B cell (primary cell): ENCODE measurements at regions not wholly inside any gene's neighbourhood (a gene's known extent, or its start where the extent isn't known, plus 50 kb on each side); places are given as distances from the start of the nearest gene placed in this dataset.

Source experiments
- ATAC-seq: fragments of 200-7000 bp; cut with Tn5 transposase; one replicate; pipeline ENCODE4 v1.10.0; 2021; ENCODE audit warnings: low read depth, mild to moderate bottlenecking, moderate number of reproducible peaks, moderate library complexity
- CTCF ChIA-PET: fragments of 350-600 bp; sonication (Branson Sonifier 250); formaldehyde crosslinking; loops from one replicate; lab custom pipeline; 2021; ENCODE audit warnings: antibody characterized with exemption, inconsistent platforms; lab: Charles Lee
- POLR2A ChIA-PET: fragments of 350-600 bp; sonication (Branson Sonifier 250); formaldehyde crosslinking; loops from one replicate; lab custom pipeline; 2021; ENCODE audit warnings: antibody characterized with exemption; lab: Charles Lee
- DNase-seq: peaks from one replicate; pipeline ENCODE4 v3.0.0; 2013
- H2AFZ ChIP-seq: 2 replicates; pipeline ENCODE4 v1.6.1; 2012; ENCODE audit warnings: mild to moderate bottlenecking, low read depth, low read length; ENCODE audit not compliant: insufficient read depth, poor library complexity, severe bottlenecking
- H3K27ac ChIP-seq, 2 donors: 1 replicate in 1 of 2; 2 replicates in 1 of 2; pipeline ENCODE4 v1.5.1; 2012 to 2013; ENCODE audit warnings: low read length in 2 of 2, mild to moderate bottlenecking in 2 of 2, moderate library complexity in 1 of 2
- H3K27me3 ChIP-seq, 4 experiments: fragments of 200-600 bp in 1 of 4; sonication (generic) in 1 of 4; replicated peaks in 1 of 4; 1 replicate in 2 of 4; 2 replicates in 2 of 4; pipeline versions ENCODE4 v1.6.1 to v1.7.0; 2013 to 2016; ENCODE audit warnings: low read length in 3 of 4, mild to moderate bottlenecking in 2 of 4, mixed read lengths in 1 of 4, moderate library complexity in 1 of 4; ENCODE audit not compliant: insufficient read depth in 4 of 4, control insufficient read depth in 3 of 4; ENCODE audit errors: control extremely low read depth in 1 of 4
- H3K36me3 ChIP-seq, 2 experiments: replicated peaks in 1 of 2; 1 replicate in 1 of 2; 2 replicates in 1 of 2; pipeline versions ENCODE4 v1.6.1 to v1.7.1; 2013; ENCODE audit warnings: low read length in 1 of 2; ENCODE audit not compliant: insufficient read depth in 2 of 2, control insufficient read depth in 1 of 2; ENCODE audit errors: control extremely low read depth in 1 of 2, extremely low read depth in 1 of 2
- H3K4me1 ChIP-seq, 2 donors: fragments of 200-600 bp in 1 of 2; sonication (generic) in 1 of 2; 1 replicate in 1 of 2; 2 replicates in 1 of 2; pipeline versions ENCODE4 v1.5.1 to v1.6.1; 2013 to 2017; ENCODE audit warnings: low read length in 2 of 2; ENCODE audit not compliant: control insufficient read depth in 2 of 2, insufficient read depth in 2 of 2
- H3K4me2 ChIP-seq: replicated peaks from 2 replicates; pipeline ENCODE3; 2012; ENCODE audit warnings: mild to moderate bottlenecking, low read depth, low read length; ENCODE audit not compliant: poor library complexity, severe bottlenecking
- H3K4me3 ChIP-seq, 5 experiments: fragments of 200-600 bp in 1 of 5; sonication (generic) in 1 of 5; 1 replicate in 3 of 5; 2 replicates in 2 of 5; pipeline versions ENCODE4 v1.5.1 to v1.7.0; 2011 to 2016; ENCODE audit warnings: low read length in 4 of 5, mild to moderate bottlenecking in 4 of 5, low read depth in 2 of 5, control low read depth in 1 of 5, moderate library complexity in 1 of 5; ENCODE audit not compliant: insufficient read depth in 1 of 5; ENCODE audit errors: control extremely low read depth in 1 of 5, extremely low read depth in 1 of 5
- H3K79me2 ChIP-seq: fragments of 200-600 bp; sonication (generic); one replicate; pipeline ENCODE4 v1.6.0; 2016; ENCODE audit warnings: low read length; ENCODE audit not compliant: control insufficient read depth, insufficient read depth
- H3K9ac ChIP-seq: fragments of 200-600 bp; sonication (generic); 2 replicates; pipeline ENCODE4 v1.6.1; 2017; ENCODE audit warnings: mild to moderate bottlenecking, low read length, moderate library complexity
- H3K9me3 ChIP-seq, 3 donors: one replicate each; pipeline versions ENCODE4 v1.6.1 to v1.7.1; 2013; ENCODE audit warnings: low read length in 2 of 3; ENCODE audit not compliant: control insufficient read depth in 2 of 3, insufficient read depth in 1 of 3; ENCODE audit errors: control extremely low read depth in 1 of 3
- H4K20me1 ChIP-seq: 2 replicates; pipeline ENCODE4 v1.6.0; 2012; ENCODE audit warnings: mild to moderate bottlenecking, low read length; ENCODE audit not compliant: insufficient read depth, control insufficient read depth, poor library complexity, severe bottlenecking
- H3K27ac Mint-ChIP-seq: one replicate; pipeline ENCODE4 v1.8.0; 2021; ENCODE audit warnings: mixed read lengths
- H3K27me3 Mint-ChIP-seq: one replicate; pipeline ENCODE4 v1.8.0; 2021; ENCODE audit warnings: mixed read lengths
- H3K4me1 Mint-ChIP-seq: one replicate; pipeline ENCODE4 v1.8.0; 2021; ENCODE audit warnings: mixed read lengths
- H3K4me3 Mint-ChIP-seq: one replicate; pipeline ENCODE4 v1.8.0; 2021; ENCODE audit warnings: mixed read lengths
- H3K9me3 Mint-ChIP-seq: one replicate; pipeline ENCODE4 v1.8.0; 2022; ENCODE audit warnings: mixed read lengths; ENCODE audit not compliant: insufficient read depth
- EZH2 ChIP-seq: IDR thresholded peaks from 2 replicates; pipeline ENCODE4 v1.6.1; 2012; ENCODE audit warnings: borderline replicate concordance, low read depth, mild to moderate bottlenecking, moderate library complexity, low read length; ENCODE audit not compliant: insufficient read depth, poor library complexity, severe bottlenecking
- WGBS: methylation state at CpG from one replicate; pipeline ENCODE4 v1.1.5; 2013; ENCODE audit warnings: missing lambda C conversion rate; ENCODE audit not compliant: insufficient coverage; 5-methylcytosine and 5-hydroxymethylcytosine counted together
- intact Hi-C: fragments of 100-400 bp; cut with micrococcal nuclease; formaldehyde crosslinking; loops from one replicate; pipeline ENCODE4 v1.10.0; 2022
- TF ChIP-seq, protein P1 (sequence below): fragments of 200-600 bp; IDR thresholded peaks from one replicate; pipeline ENCODE4 v1.8.0; 2022; ENCODE audit warnings: antibody characterized with exemption, mild to moderate bottlenecking

DNA sequence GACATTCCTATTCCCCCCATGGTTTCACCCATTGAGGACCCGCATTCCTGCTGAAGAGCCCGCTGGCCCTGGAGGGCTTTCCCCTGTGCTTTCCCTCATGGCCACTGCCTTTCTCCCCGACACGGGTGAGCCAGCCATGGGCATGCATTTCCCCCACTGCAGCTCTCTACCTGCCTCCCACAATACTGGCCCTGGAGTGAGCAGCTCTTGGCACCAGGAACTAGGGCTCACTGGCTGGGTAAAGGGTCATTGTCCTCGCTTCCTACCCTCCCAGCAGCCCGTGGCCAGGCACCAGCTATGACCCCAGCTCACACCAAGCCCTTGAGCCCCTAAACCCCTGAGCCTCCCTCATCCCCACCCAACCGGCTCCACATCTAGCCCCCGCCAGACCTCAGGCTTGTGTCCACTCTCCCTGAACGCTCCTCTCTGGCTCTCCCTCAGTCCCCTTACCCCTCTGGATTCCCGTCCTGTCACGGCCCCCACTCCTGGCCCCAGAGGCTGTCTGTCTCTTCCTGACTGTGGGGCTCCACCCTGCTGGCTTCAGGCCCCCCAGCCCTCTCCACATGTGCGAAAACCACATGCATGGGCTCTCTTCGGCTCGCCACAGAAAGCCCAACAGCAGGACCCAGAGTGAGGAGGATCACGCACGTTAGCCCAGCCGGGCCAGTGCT lies 199.8 kb downstream of the ZFP36L2 start:
- H3K4me3 ChIP-seq, result no peak overlapping the region
- no peak overlapping the region for H3K27ac Mint-ChIP-seq
- CTCF ChIA-PET, result interaction anchor here (0.7 to 4.4 kb wide), 4 partner anchors 25 to 202 kb away, joined by 3 to 54 read pairs (median 4); partner anchors contain the start of gene ZFP36L2
- no peaks in the 10 kb centered on the region for H3K9me3 Mint-ChIP-seq
- WGBS, result 80% methylated on average over 17 of the region's 17 CpGs
- no peak overlapping the region for H3K4me2 ChIP-seq
- no peaks in the 10 kb centered on the region for H3K79me2 ChIP-seq
- H3K27me3 ChIP-seq, result no peaks in the 10 kb centered on the region
- no peaks in the 10 kb centered on the region for H3K27me3 Mint-ChIP-seq
- H3K27ac ChIP-seq, result no peak overlapping the region
- no peaks in the 10 kb centered on the region for H4K20me1 ChIP-seq
- intact Hi-C loops, result loop anchor here (10.0 kb wide), 1 partner anchor 78 kb away; no protein-coding TSS in a partner anchor
- DNase-seq (no peak), ATAC-seq (no peak)
- no peak overlapping the region for H3K4me3 Mint-ChIP-seq
- H3K36me3 ChIP-seq, result no peaks in the 10 kb centered on the region
- peaks cover 10% of the 10 kb centered on the region for H3K4me1 Mint-ChIP-seq
- no peak overlapping the region for H2AFZ ChIP-seq
- no peak overlapping the region for H3K9ac ChIP-seq
- peaks cover 7 to 8% of the 10 kb centered on the region in 2 donors for H3K4me1 ChIP-seq
- no peak for TF ChIP-seq EZH2
- TF ChIP-seq, protein P1, sequence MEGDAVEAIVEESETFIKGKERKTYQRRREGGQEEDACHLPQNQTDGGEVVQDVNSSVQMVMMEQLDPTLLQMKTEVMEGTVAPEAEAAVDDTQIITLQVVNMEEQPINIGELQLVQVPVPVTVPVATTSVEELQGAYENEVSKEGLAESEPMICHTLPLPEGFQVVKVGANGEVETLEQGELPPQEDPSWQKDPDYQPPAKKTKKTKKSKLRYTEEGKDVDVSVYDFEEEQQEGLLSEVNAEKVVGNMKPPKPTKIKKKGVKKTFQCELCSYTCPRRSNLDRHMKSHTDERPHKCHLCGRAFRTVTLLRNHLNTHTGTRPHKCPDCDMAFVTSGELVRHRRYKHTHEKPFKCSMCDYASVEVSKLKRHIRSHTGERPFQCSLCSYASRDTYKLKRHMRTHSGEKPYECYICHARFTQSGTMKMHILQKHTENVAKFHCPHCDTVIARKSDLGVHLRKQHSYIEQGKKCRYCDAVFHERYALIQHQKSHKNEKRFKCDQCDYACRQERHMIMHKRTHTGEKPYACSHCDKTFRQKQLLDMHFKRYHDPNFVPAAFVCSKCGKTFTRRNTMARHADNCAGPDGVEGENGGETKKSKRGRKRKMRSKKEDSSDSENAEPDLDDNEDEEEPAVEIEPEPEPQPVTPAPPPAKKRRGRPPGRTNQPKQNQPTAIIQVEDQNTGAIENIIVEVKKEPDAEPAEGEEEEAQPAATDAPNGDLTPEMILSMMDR, result no peak
- POLR2A ChIA-PET, result interaction anchor here (1.2 kb wide), 1 partner anchor 192 kb away, joined by 4 read pairs; no protein-coding TSS in a partner anchor
- peaks cover 0 to 10% (median 4%) of the 10 kb centered on the region in 3 donors for H3K9me3 ChIP-seq

GRCh38 chr2:43025709-43026295 lies 200.6 kb downstream of the ZFP36L2 start:
- Mint-ChIP-seq H3K27ac (no peak overlapping the region), H3K4me3 (no peak overlapping the region), H3K27me3 (no peaks in the 10 kb centered on the region), H3K9me3 (no peaks in the 10 kb centered on the region), H3K4me1 (peaks cover 10% of the 10 kb centered on the region)
- H3K4me1 ChIP-seq, result peaks cover 7 to 8% of the 10 kb centered on the region in 2 donors
- no peak overlapping the region for H3K4me2 ChIP-seq
- TF ChIP-seq, protein P1, result no peak
- TF ChIP-seq EZH2, result no peak
- intact Hi-C loops, result loop anchor here (10.0 kb wide), 1 partner anchor 79 kb away; no protein-coding TSS in a partner anchor
- ChIA-PET CTCF (interaction anchor here (0.6 to 4.4 kb wide), 9 partner anchors 25 to 459 kb away, joined by 3 to 54 read pairs (median 4); partner anchors contain the start of gene ZFP36L2), POLR2A (interaction anchor here (1.2 kb wide), 1 partner anchor 193 kb away, joined by 4 read pairs; no protein-coding TSS in a partner anchor)
- H3K27ac ChIP-seq, result no peak overlapping the region
- H3K27me3 ChIP-seq, result no peaks in the 10 kb centered on the region
- no peak overlapping the region for H3K9ac ChIP-seq
- no peaks in the 10 kb centered on the region for H3K79me2 ChIP-seq
- no peak overlapping the region for H3K4me3 ChIP-seq
- peaks cover 0 to 18% (median 4%) of the 10 kb centered on the region in 3 donors for H3K9me3 ChIP-seq
- WGBS, result 100% methylated on average over 1 of the region's 5 CpGs
- DNase-seq (no peak), ATAC-seq (no peak)
- H2AFZ ChIP-seq, result no peak overlapping the region
- H4K20me1 ChIP-seq, result no peaks in the 10 kb centered on the region
- H3K36me3 ChIP-seq, result no peaks in the 10 kb centered on the region
